GM12892 (cell line): ENCODE measurements at regions not wholly inside any gene's neighbourhood (a gene's known extent, or its start where the extent isn't known, plus 50 kb on each side); places are given as distances from the start of the nearest gene placed in this dataset.

ENCODE experiments used
- DNase-seq: peaks from one replicate; pipeline ENCODE4 v3.0.0; 2011; ENCODE audit not compliant: insufficient read length
- FAIRE-seq: peaks from 2 replicates; lab custom pipeline; 2011; peaks lifted over from hg19 to GRCh38; lab: Jason Lieb, UNC
- POLR2A ChIP-seq: IDR thresholded peaks from 2 replicates; pipeline ENCODE4 v1.6.1; 2011; ENCODE audit warnings: low read depth, low read length, control low read depth
- POLR2AphosphoS5 ChIP-seq: IDR thresholded peaks from 2 replicates; pipeline ENCODE4 v1.6.1; 2011; ENCODE audit warnings: low read depth, low read length, control low read depth
- TAF1 ChIP-seq: IDR thresholded peaks from 2 replicates; pipeline ENCODE4 v1.6.1; 2011; ENCODE audit warnings: low read depth, mild to moderate bottlenecking, control low read depth, low read length, borderline replicate concordance

DNA sequence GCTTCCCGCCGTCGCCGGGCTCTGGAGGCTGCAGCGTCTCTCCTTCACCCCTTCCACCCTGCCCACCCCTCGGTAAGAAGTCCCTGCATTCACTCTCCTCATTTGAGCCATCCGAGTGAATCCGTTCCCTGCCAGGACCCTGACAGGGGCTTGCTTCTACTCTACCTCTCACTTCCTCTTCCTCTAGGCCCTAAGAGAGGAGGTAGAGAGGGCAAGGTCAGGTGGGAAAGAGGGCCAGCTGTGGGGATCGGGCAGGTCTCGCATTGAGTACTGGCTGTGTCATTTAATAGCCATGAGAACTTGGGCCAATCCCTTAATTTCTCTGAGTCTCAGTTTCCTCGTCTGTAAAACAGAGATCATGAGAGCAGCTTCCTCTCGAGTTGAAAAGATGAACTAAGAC is 283.6 kb downstream of the UACA start:
- TF ChIP-seq TAF1, result no peak
- no peak for TF ChIP-seq POLR2AphosphoS5
- TF ChIP-seq POLR2A, result no peak
- DNase-seq (no peak), FAIRE-seq (peak; percentile 36)

DNA sequence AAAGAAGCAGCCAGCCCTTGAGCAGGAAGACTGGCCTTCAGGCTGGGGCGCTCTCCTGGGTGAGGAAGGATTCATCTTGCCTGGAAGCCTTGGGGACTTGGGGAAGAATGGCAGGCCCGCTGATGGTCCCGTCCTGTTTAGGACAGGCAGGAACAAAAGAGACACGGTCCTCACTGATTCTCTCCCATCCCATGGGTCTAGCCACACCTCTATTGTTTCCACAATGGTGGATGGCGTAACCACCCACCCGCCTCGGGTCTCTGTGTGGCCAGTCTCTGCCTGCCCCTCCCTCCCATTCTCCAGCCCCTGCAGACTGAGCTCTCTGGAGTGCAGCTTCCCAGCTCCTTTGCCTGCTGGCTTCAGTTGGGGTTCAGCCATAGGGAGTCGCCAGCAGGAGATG is 284.3 kb downstream of the UACA start:
- TF ChIP-seq TAF1, result no peak
- TF ChIP-seq POLR2A, result no peak
- TF ChIP-seq POLR2AphosphoS5, result no peak
- no peak for FAIRE-seq
- no peak for DNase-seq

DNA sequence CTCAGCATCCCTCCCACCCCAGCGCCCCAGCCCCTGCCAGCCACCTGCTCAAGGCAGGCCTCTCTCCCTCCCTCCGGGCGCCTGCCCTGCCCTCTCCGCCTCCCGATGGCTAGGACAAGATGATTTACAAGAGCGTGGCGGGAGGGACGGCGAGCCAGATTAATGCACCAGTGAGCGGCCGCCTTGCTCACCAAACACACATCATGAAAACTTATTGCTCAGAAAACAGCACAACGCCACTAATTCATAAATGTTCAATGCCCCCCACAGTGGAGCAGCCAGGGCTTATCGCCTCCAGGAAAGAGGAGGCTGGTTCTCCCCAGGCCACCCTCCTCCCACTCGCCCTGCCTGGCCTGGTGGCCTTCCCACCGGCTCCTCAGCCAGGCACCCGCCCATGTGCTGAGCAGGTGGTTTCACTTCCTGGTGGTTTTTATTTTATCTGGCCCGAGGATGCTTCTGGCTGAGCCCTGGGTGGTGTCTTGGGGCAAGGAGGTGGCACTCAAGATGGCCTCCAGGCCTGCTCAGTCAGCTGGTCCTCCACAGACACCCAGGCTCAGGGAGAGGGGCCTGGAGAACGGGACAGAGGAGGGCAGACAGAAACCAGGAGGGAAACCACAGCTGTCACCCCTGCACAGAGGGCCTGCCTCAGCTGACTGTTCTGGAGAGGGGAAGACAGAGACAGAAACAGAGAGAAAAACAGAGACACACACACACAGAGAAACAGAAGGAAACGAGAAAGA is 284.9 kb downstream of the UACA start:
- TF ChIP-seq POLR2A (no peak), POLR2AphosphoS5 (no peak), TAF1 (no peak)
- DNase-seq, result peak; percentile 73
- FAIRE-seq, result peak; percentile 81

DNA sequence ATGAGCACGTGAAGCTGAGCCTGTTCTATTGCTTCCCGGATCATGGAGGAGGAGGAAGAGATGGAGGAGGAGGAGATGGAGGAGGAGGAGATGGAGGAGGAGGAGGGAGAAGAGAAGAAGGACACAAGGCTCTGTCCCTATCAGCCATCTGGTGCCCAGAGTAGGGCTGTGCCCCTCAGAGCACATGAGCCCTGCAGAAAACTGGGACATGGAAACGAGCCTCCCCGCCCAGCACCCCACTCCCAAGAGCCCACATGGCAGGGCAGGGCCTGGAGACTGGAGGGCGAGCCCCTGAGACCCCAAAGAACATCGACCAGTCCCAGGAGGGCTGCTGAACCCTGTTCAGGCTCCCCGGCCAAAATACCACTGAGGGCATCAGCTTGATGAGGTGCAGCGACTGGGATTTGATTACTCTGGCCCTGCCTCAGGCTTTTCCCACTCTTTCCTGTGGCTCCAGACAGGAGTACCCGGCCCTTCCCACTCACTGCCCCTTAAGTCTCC is 285.6 kb downstream of the UACA start:
- no peak for DNase-seq
- TF ChIP-seq TAF1, result no peak
- TF ChIP-seq POLR2A, result no peak
- TF ChIP-seq POLR2AphosphoS5, result no peak
- no peak for FAIRE-seq

DNA sequence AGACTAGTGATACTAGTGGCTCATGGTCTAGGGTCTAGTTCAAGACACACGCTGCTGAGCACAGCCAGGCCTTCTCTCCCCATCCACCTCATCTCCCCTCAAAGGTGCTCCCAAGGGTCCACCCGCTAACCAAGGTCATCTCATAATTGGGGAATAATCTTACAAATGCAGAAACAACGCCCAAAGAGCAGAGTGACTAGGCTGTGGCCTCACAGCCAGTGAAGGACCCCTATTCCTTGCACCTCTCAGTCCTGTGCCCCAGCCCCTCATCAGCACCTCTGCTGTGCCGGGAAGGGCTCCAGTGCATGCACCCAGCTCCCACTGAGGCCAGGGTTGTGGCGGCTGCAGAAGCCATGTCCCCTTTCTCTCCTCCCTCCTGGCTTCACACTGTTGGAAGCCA is 286.9 kb downstream of the UACA start:
- no peak for TF ChIP-seq TAF1
- no peak for DNase-seq
- FAIRE-seq, result no peak

DNA sequence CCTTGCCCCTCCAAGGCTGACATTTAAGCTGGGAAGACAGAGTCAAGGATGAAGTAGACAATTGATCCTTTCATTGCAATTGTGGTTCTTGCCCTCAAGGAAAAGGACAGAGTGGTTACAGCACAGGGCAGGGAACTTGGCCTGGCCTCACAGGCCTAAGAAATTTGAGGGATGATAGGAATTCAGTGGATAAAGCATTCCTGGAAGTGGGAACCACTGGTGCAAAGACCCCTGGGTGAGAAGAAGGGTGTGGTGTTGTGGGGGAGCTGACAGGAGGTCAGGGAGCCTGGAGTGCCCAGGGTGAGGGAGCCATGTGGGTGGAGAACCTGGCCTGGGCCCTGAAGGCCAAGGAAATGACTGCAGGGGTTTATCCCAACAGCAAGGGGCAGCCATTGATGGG is 287.4 kb downstream of the UACA start:
- no peak for FAIRE-seq
- TF ChIP-seq POLR2AphosphoS5 (no peak), TAF1 (no peak), POLR2A (no peak)
- DNase-seq, result no peak

DNA sequence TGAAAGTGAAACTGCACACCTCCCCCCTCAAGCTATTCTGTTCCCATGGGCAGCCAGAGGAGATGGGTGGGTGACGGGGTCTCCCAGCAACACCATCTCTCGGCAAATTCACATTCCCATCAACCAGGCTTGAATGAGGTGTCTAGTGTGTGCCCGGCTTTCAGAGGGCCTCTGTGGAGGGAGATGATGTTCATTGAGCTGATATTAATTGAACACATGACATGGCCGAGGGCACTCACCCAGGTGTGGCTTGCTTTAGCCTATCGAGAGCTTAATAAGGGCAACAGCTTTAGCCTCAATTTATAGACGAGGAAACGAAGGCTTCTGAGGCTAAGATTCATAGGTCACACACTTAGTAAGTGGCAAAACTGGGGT is 288.0 kb downstream of the UACA start:
- no peak for TF ChIP-seq TAF1
- TF ChIP-seq POLR2A, result no peak
- TF ChIP-seq POLR2AphosphoS5, result no peak
- FAIRE-seq, result no peak
- no peak for DNase-seq

DNA sequence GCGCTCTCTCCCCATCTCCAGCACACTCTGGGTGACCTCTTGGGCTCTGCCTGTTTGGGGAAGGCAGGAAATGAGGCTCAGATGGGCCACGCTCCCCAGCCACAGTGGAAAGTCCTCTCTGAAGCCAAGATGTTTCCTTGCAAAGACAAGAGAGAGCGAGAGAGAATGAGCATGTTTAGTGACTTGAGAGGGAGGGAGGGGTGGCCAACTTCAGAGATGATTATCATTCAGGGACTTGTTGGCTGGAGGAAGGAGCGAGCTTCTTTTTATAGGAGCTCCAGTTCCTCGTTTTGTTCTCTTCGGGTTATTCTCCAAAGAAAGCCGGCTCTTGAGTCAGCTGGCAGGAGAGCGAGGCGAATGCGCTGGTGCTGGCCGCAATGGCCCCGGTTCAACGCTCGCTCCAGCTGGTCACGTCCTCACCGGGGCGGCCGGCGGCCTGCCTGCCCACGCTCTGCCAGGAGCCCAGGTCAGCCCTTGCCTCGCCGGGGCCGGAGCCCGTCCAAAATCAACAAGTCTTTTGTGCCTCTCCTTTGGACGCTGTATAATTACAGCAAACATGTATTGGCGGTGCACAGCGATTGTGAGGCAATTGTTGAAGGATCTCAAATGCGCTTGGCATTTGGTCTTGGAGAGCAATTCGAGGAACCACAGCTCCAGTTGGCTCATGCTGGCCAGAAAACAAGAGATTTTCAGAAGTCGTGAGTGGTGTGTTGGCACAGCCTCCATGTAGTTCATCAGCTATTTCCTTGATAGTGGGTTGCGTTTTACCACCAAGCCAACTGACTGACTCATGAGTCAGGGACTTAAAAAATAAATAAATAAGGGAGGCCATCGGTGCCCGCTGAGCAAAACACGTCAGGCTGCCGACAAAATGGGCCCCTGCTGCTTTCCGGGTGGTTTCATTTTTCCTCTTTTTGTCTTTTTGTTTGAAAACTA is 288.6 kb downstream of the UACA start:
- TF ChIP-seq TAF1 (no peak), POLR2AphosphoS5 (no peak), POLR2A (no peak)
- DNase-seq (no peak), FAIRE-seq (no peak)

DNA sequence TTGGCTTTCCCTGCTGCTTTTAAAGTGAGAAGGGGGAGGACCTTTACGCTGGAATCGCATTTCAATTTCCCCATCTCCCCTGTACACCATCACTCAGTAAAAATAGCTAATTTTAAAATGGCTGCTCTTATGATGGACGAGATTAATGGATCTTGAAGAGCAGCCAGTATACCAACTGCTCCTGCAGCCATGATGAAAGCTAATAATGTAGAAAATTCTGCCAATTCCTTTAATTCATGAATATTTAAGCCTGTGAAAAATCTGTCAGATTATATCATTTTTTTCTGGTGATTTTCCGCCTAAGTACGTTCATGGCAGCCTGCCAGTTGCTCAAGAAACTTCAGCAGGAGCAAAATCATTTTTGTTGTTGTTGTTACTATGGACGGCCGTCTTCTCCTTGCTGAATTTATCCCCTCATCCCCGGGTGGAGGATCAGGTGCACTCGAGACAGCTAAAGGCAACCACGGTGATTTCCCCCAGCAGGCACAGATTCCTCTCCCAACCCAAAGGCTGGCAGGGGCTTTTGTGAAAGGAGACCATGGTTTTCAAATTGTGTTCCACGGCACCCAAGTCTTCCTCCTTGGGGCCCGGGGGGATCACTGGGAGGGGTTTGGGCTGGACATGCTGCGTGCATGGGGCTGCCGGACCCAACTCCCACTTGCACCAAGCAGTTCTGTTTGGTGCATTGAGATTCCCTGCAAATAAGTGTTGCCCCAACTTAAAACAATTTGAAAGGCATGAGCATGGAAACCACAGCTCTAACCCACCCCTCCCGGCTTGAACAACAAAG is 289.6 kb downstream of the UACA start:
- no peak for TF ChIP-seq POLR2A
- no peak for TF ChIP-seq POLR2AphosphoS5
- TF ChIP-seq TAF1, result no peak
- no peak for FAIRE-seq
- DNase-seq, result no peak

DNA sequence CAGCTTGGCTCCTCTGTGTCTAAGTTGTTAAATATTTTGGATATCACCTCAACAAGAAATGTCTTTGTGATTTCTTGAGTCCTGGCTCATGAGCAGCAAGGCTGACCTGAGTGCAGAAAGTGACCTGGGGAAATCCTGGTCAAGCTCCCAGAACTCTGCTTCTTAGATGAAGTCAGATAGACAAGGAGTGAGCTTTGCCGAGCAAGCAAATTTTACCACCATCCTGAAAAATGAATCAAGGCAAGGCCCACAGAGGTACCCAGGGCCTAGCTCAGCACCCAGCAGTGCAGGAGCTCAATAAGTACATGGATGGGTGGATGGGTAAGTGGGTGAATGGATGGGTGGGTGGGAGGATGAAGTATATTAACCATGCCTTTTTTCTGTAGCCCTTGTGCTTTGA is 291.8 kb downstream of the UACA start:
- no peak for TF ChIP-seq TAF1
- no peak for TF ChIP-seq POLR2AphosphoS5
- TF ChIP-seq POLR2A, result no peak
- FAIRE-seq, result no peak
- no peak for DNase-seq

DNA sequence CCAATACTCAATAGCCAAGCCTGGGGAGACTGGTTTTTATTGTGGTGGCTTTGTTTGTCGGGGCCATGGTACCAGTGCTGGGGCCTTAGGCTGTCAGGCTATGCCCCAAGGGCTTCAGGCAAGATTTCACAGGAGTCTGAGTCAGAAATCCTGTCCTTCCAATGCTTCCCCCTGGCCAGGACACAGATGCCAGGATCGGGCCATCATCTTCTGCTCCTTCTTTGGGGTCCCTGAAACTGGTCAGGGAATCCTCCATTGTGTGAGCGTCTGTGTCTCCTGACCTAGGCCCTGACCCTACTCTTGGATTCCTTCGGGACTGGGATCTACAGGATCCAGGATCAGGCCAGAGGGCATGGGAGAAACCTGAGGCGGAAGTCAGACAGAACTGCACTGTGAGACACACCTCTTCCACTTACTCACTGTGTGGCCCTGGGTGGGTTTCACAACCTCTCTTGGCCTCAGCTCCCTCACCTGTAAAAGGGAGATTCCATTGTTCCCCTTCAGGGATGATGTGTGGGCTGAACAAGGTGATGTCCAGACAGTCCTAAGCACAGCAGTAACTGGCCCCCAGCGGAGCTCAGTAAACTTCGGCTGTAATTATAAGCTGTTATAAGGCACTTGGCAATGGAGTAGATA is 292.7 kb downstream of the UACA start:
- DNase-seq, result no peak
- peak; percentile 17 for FAIRE-seq

More for the DNA sequence above, 292.7 kb downstream of the UACA start:
- TF ChIP-seq POLR2A (no peak), POLR2AphosphoS5 (no peak), TAF1 (no peak)
